ENCODE measurements at regions not wholly inside any gene's neighbourhood (a gene's known extent, or its start where the extent isn't known, plus 50 kb on each side); places are given as distances from the start of the nearest gene placed in this dataset.
"Not testable (repeated sequence)": the region's sequence is repeated elsewhere in the genome, so short reads cannot be mapped to it uniquely, and the experiment has no call there.

DNA sequence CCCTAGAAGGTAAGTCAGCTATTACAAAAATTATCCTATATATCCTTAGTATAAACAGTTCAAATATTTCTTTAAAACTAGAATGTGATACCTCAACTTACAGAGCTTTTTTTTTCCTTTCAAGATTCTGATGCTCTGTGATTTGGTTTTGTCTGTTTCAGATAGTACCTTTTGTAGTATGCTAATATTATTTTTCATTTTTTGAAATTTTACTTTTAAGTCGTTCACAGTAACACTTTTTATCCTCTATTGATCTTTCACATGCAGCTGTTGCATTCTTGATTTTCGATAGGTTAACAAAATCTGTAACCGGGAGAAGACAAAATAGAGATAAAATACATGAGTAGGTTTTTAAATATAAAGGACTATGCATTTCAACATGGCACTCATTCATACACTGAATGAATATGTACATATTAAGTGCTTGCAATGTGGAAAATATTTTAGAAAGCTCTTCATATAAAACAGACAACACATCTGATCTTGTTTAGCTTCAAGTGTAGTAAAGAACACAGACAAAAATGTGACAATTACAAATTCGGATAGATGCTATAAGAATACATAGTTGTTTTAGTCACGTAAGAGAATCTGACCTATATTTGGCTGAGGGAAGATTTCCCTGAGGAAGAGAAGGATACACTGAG, 86.7 kb upstream of the CCT8L2 start:
- TF ChIP-seq, protein P1, sequence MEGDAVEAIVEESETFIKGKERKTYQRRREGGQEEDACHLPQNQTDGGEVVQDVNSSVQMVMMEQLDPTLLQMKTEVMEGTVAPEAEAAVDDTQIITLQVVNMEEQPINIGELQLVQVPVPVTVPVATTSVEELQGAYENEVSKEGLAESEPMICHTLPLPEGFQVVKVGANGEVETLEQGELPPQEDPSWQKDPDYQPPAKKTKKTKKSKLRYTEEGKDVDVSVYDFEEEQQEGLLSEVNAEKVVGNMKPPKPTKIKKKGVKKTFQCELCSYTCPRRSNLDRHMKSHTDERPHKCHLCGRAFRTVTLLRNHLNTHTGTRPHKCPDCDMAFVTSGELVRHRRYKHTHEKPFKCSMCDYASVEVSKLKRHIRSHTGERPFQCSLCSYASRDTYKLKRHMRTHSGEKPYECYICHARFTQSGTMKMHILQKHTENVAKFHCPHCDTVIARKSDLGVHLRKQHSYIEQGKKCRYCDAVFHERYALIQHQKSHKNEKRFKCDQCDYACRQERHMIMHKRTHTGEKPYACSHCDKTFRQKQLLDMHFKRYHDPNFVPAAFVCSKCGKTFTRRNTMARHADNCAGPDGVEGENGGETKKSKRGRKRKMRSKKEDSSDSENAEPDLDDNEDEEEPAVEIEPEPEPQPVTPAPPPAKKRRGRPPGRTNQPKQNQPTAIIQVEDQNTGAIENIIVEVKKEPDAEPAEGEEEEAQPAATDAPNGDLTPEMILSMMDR (conservative IDR thresholded peaks at IDR 0.05; ENCODE audit: low read length): not testable (repeated sequence)
- TF ChIP-seq EZH2phosphoT487 (IDR thresholded peaks at IDR 0.05; ENCODE audit: borderline replicate concordance, low read depth, low read length): not testable (repeated sequence)

Data from OCI-LY7 (cell line).